NB4 (cell line): ENCODE measurements at regions not wholly inside any gene's neighbourhood (a gene's known extent, or its start where the extent isn't known, plus 50 kb on each side); places are given as distances from the start of the nearest gene placed in this dataset.

Experiments
- DNase-seq: peaks from one replicate; pipeline ENCODE4 v3.0.0; 2010; ENCODE audit warnings: low read depth
- H3K4me3 ChIP-seq: one replicate; pipeline ENCODE4 v1.5.1; 2011; ENCODE audit warnings: mild to moderate bottlenecking, low read depth, low read length, moderate library complexity
- CTCF ChIP-seq: IDR thresholded peaks from one replicate; pipeline ENCODE4 v1.5.1; 2012; ENCODE audit warnings: low read depth, low read length
- MAX ChIP-seq: IDR thresholded peaks from 2 replicates; pipeline ENCODE4 v1.6.1; 2011; ENCODE audit warnings: low read depth, low read length
- MYC ChIP-seq: IDR thresholded peaks from 2 replicates; pipeline ENCODE4 v1.6.1; 2011; ENCODE audit warnings: low read depth, low read length
- POLR2A ChIP-seq: IDR thresholded peaks from 2 replicates; pipeline ENCODE4 v1.6.1; 2011; ENCODE audit warnings: mild to moderate bottlenecking; ENCODE audit not compliant: insufficient read length; ENCODE audit errors: extremely low read depth

GRCh38 chr12:5262885-5263284 is 169.0 kb upstream of the NTF3 start:
- no peak overlapping the region for H3K4me3 ChIP-seq
- no peak for TF ChIP-seq POLR2A
- no peak for TF ChIP-seq CTCF
- TF ChIP-seq MAX: no peak
- no peak for TF ChIP-seq MYC
- DNase-seq: no peak

DNA sequence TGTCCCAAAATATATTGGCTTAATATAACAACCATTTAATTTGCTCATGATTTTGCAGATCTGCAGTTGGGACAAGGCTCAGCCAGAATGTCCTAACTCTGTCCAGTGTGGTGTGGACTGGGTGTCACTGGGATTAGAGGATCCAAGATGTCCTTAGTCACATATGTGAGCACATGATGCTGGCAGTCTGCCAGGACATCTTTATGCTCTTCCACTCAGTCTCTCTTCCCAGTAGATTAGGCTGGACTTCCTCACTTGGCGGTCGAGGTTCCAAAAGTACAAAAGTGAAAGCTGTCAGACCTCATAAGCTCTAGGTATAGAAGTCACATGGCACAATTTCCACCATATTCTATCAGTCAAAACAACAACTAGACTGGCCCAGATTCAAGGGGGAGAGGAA is 167.9 kb upstream of the NTF3 start:
- no peak for DNase-seq
- no peak overlapping the region for H3K4me3 ChIP-seq

DNA sequence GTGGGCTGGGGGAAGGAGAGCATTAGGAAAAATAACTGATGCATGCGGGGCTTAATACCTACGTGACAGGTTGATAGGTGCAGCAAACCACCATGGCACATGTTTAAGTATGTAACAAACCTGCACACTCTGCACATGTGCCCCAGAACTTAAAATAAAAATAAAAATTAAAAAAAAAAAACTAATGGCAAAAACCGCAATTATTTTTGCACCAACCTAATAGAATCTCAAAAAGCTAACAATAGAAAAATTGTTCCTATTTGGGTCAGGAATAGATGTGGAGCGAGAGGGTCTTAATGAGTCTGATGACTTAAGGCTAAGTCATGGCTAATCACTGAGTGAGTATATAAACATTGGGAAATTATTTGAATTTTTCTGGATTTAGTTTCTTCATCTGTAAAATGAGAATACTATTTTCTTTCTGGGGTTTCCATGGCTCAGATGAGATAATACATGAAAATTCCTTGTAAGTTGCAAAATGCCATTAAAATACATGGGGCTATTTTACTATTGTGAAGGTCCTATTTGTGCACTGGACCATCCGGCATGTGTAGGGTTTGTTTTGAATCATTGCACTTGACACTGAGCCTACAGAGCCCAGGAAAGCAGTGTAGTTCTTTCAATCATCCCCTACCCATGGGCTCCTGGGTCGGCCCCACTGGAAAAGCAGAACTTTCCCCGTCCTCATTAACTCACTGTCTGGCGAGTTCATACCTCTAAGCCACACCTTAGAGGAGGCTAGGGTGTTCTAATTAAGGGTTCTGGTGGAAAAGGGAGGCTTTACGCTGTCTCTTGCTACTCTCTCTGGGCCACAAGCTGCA is 164.1 kb upstream of the NTF3 start:
- no peak overlapping the region for H3K4me3 ChIP-seq
- TF ChIP-seq MYC (no peak), MAX (no peak), POLR2A (no peak), CTCF (no peak)
- no peak for DNase-seq

More for the DNA sequence above, 167.9 kb upstream of the NTF3 start:
- no peak for TF ChIP-seq CTCF
- TF ChIP-seq POLR2A: no peak
- TF ChIP-seq MYC: no peak
- no peak for TF ChIP-seq MAX

DNA sequence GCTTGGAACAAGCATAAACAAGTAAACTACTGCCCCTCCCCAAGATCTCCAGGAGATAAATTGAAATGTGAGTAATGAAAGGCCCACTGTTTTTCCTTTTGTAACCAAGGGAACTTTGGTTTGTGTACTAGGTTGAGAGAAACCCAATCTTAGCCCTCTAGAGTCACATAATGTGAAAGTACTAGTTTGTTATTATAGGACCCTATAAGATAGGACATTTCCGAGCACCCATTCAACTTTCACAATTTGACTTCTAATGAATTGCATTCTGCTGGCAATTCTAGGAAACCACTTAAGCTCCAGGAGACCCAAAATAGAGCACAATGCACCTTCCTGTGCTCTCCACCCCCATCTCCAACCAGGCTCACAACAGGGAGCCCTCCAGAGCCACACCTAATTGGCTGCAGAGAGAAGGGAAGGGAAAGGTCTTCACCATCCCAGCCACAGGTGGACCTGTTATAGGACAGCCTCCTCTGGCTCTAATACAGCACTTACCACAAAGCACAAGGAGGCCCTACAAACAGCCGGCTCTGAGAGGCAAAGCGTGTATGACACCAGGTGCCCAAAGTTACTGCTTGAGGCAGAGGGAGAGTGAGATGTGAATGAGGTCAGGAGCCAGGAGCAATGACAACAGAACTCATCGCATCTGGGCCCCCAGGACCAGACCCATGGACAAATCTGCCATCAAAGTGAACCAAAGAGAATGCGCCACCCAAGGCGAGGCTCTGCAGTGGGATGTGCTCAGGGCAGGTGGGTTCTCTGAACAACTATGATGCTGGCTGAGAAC is 163.3 kb upstream of the NTF3 start:
- no peak overlapping the region for H3K4me3 ChIP-seq
- no peak for DNase-seq
- TF ChIP-seq CTCF (no peak), MAX (no peak), POLR2A (no peak), MYC (no peak)

DNA sequence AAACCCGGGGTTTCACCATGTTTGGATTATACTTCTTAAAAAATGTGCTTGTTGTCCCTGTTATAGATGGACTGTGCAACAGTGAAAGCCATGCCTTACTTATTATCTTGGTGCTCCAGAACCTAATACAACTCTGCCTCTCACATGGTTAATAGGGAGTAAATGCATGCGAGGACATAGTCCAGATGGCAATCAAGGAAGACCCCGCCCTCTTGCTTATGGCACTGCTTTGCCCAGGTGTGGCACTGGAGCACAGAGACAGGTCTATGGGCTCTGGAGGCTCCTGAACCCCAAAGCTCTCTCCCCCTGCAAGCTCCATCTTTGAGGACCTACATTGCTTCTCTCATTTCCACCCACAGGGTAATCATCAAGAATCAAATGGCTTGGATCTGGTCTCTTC is 162.1 kb upstream of the NTF3 start:
- TF ChIP-seq MAX (no peak), CTCF (no peak), MYC (no peak), POLR2A (no peak)
- no peak overlapping the region for H3K4me3 ChIP-seq
- DNase-seq: no peak
